H1 (cell line): ENCODE measurements at regions not wholly inside any gene's neighbourhood (a gene's known extent, or its start where the extent isn't known, plus 50 kb on each side); places are given as distances from the start of the nearest gene placed in this dataset.

Experiments used
- CTCF ChIA-PET: fragments of 300-600 bp; sonication (Branson Sonifier 250); formaldehyde crosslinking; loops from one replicate; lab custom pipeline; 2021; ENCODE audit not compliant: partially characterized antibody; lab: Charles Lee
- POLR2A ChIA-PET: fragments of 300-600 bp; sonication (Branson Sonifier 250); formaldehyde crosslinking; loops from one replicate; lab custom pipeline; 2021; ENCODE audit warnings: inconsistent platforms; ENCODE audit not compliant: partially characterized antibody; lab: Charles Lee
- DNase-seq, 2 experiments: peaks; one replicate each; pipeline versions ENCODE4 v3.0.0 to v3.0.0-alpha.2; 2010 to 2022; ENCODE audit warnings: low spot score in 2 of 2, low read depth in 1 of 2, mixed read lengths in 1 of 2
- FAIRE-seq: peaks from 2 replicates; lab custom pipeline; 2011; peaks lifted over from hg19 to GRCh38; lab: Jason Lieb, UNC
- H2AFZ ChIP-seq: 2 replicates; pipeline ENCODE4 v1.8.1; 2012; ENCODE audit warnings: low read length, inconsistent platforms
- H2AK5ac ChIP-seq: 2 replicates; pipeline ENCODE4 v1.6.1; 2013; ENCODE audit warnings: low read depth, low read length
- H2BK120ac ChIP-seq: replicated peaks from 2 replicates; pipeline ENCODE3; 2013; ENCODE audit warnings: low read depth, low read length, inconsistent platforms
- H2BK12ac ChIP-seq: 2 replicates; pipeline ENCODE4 v1.6.1; 2013; ENCODE audit warnings: low read depth, low read length
- H2BK15ac ChIP-seq: 2 replicates; pipeline ENCODE4 v1.6.1; 2013; ENCODE audit warnings: low read length
- H2BK20ac ChIP-seq: 2 replicates; pipeline ENCODE4 v1.6.1; 2013; ENCODE audit warnings: low read length
- H2BK5ac ChIP-seq: 2 replicates; pipeline ENCODE4 v1.6.1; 2013; ENCODE audit warnings: low read depth, low read length
- H3K14ac ChIP-seq: 2 replicates; pipeline ENCODE4 v1.6.1; 2013; ENCODE audit warnings: inconsistent platforms; ENCODE audit not compliant: insufficient read length
- H3K18ac ChIP-seq: 2 replicates; pipeline ENCODE4 v1.6.1; 2013; ENCODE audit warnings: low read length; ENCODE audit errors: extremely low read depth
- H3K23ac ChIP-seq: 2 replicates; pipeline ENCODE4 v1.6.1; 2013; ENCODE audit warnings: inconsistent platforms; ENCODE audit not compliant: insufficient read length
- H3K23me2 ChIP-seq: 2 replicates; pipeline ENCODE4 v1.6.1; 2013; ENCODE audit warnings: low read depth, low read length
- H3K27ac ChIP-seq: 2 replicates; pipeline ENCODE4 v1.6.1; 2011; ENCODE audit warnings: low read depth, low read length, inconsistent platforms
- H3K27me3 ChIP-seq, 4 experiments: replicated peaks in 1 of 4; 1 replicate in 1 of 4; 2 replicates in 3 of 4; pipeline versions ENCODE4 v1.6.1 to v1.8.1; 2011 to 2013; ENCODE audit warnings: low read length in 3 of 4, mild to moderate bottlenecking in 3 of 4, inconsistent platforms in 2 of 4, mixed read lengths in 2 of 4, moderate library complexity in 1 of 4; ENCODE audit not compliant: control insufficient read depth in 3 of 4, insufficient read depth in 3 of 4; ENCODE audit errors: extremely low read depth in 1 of 4
- H3K36me3 ChIP-seq, 4 experiments: 2 replicates each; pipeline versions ENCODE4 v1.6.1 to v1.8.1; 2011 to 2013; ENCODE audit warnings: mild to moderate bottlenecking in 4 of 4, low read length in 3 of 4, moderate library complexity in 2 of 4, control low read depth in 1 of 4, inconsistent platforms in 1 of 4; ENCODE audit not compliant: insufficient read depth in 4 of 4, control insufficient read depth in 2 of 4
- H3K4ac ChIP-seq: replicated peaks from 2 replicates; pipeline ENCODE3; 2013; ENCODE audit warnings: low read length, low read depth, mixed read lengths, inconsistent platforms; ENCODE audit not compliant: insufficient read length
- H3K4me1 ChIP-seq, 4 experiments: replicated peaks in 1 of 4; 1 replicate in 1 of 4; 2 replicates in 3 of 4; pipeline versions ENCODE4 v1.6.1 to v1.8.1; 2011 to 2013; ENCODE audit warnings: low read length in 3 of 4, inconsistent platforms in 2 of 4, mixed read lengths in 1 of 4; ENCODE audit not compliant: insufficient read depth in 4 of 4, control insufficient read depth in 3 of 4
- H3K4me2 ChIP-seq, 2 experiments: 2 replicates each; pipeline versions ENCODE4 v1.6.1 to v1.8.1; 2011 to 2013; ENCODE audit warnings: low read depth in 2 of 2, low read length in 2 of 2, control low read depth in 1 of 2, inconsistent platforms in 1 of 2, mild to moderate bottlenecking in 1 of 2; ENCODE audit not compliant: insufficient read depth in 1 of 2
- H3K4me3 ChIP-seq, 4 experiments: fragments of 200-600, 300-600 bp in 1 of 4; sonication (generic), shearing (Covaris generic), sonication (Bioruptor Twin) in 1 of 4; 2 replicates each; pipeline versions ENCODE4 v1.5.1 to v1.8.1; 2011 to 2016; ENCODE audit warnings: low read length in 4 of 4, low read depth in 3 of 4, control low read depth in 2 of 4, inconsistent platforms in 2 of 4, mild to moderate bottlenecking in 2 of 4, mixed read lengths in 1 of 4, moderate library complexity in 1 of 4; ENCODE audit not compliant: insufficient read depth in 2 of 4; ENCODE audit errors: extremely low read depth in 1 of 4
- H3K56ac ChIP-seq: replicated peaks from 2 replicates; pipeline ENCODE3; 2013; ENCODE audit warnings: low read depth, mild to moderate bottlenecking, mixed read lengths, low read length, inconsistent platforms; ENCODE audit not compliant: insufficient read length
- H3K79me1 ChIP-seq: 2 replicates; pipeline ENCODE4 v1.6.1; 2013; ENCODE audit warnings: low read depth, low read length, control low read depth
- H3K79me2 ChIP-seq, 2 experiments: 2 replicates each; pipeline versions ENCODE4 v1.6.1 to v1.8.1; 2012 to 2013; ENCODE audit warnings: low read length in 2 of 2, mild to moderate bottlenecking in 2 of 2, inconsistent platforms in 1 of 2; ENCODE audit not compliant: insufficient read depth in 2 of 2, control insufficient read depth in 1 of 2
- H3K9ac ChIP-seq, 4 experiments: replicated peaks in 1 of 4; 1 replicate in 1 of 4; 2 replicates in 3 of 4; pipeline versions ENCODE4 v1.6.1 to v1.8.1; 2011 to 2013; ENCODE audit warnings: low read depth in 3 of 4, low read length in 3 of 4, control low read depth in 2 of 4, mild to moderate bottlenecking in 2 of 4, moderate library complexity in 2 of 4, inconsistent platforms in 1 of 4; ENCODE audit errors: extremely low read depth in 1 of 4
- H3K9me3 ChIP-seq, 2 experiments: 2 replicates each; pipeline versions ENCODE4 v1.6.1 to v1.8.1; 2012 to 2013; ENCODE audit warnings: mild to moderate bottlenecking in 2 of 2, moderate library complexity in 2 of 2, control low read depth in 1 of 2, inconsistent platforms in 1 of 2, low read depth in 1 of 2, low read length in 1 of 2, mixed read lengths in 1 of 2; ENCODE audit not compliant: insufficient read depth in 2 of 2
- H4K20me1 ChIP-seq, 2 experiments: replicated peaks in 1 of 2; 2 replicates each; pipeline versions ENCODE3 to v1.8.1; 2011 to 2013; ENCODE audit warnings: inconsistent platforms in 2 of 2, low read length in 2 of 2, mild to moderate bottlenecking in 1 of 2; ENCODE audit not compliant: insufficient read depth in 2 of 2, control insufficient read depth in 1 of 2
- H4K5ac ChIP-seq: 2 replicates; pipeline ENCODE4 v1.6.1; 2013; ENCODE audit warnings: low read length, low read depth, mixed read lengths, inconsistent platforms; ENCODE audit not compliant: insufficient read length
- H4K8ac ChIP-seq: 2 replicates; pipeline ENCODE4 v1.8.0; 2013; ENCODE audit warnings: mild to moderate bottlenecking, moderate library complexity, low read length, inconsistent platforms; ENCODE audit not compliant: insufficient read depth; ENCODE audit errors: extremely low read depth
- H4K91ac ChIP-seq: replicated peaks from 2 replicates; pipeline ENCODE3; 2013; ENCODE audit warnings: low read length, mixed read lengths, inconsistent platforms; ENCODE audit not compliant: insufficient read length
- E2F6 ChIP-seq: IDR thresholded peaks from 2 replicates; pipeline ENCODE4 v1.6.1; 2012; ENCODE audit warnings: inconsistent platforms
- MAX ChIP-seq: IDR thresholded peaks from 2 replicates; pipeline ENCODE4 v1.6.1; 2012; ENCODE audit warnings: inconsistent platforms
- RXRA ChIP-seq: IDR thresholded peaks from 2 replicates; pipeline ENCODE4 v1.6.1; 2011; ENCODE audit warnings: low read depth, mild to moderate bottlenecking, low read length, moderate library complexity; ENCODE audit not compliant: insufficient read depth
- SP4 ChIP-seq: IDR thresholded peaks from 2 replicates; pipeline ENCODE4 v1.6.1; 2012; ENCODE audit warnings: low read length, inconsistent platforms
- WGBS, 2 experiments: shearing (Covaris generic) in 1 of 2; methylation state at CpG; one replicate each; pipeline versions ENCODE4 v1.1.6 to v1.1.7; 2013 to 2015; ENCODE audit warnings: low lambda C conversion rate in 2 of 2, mixed read lengths in 2 of 2, inconsistent platforms in 1 of 2, low coverage in 1 of 2, missing lambda C conversion rate in 1 of 2; ENCODE audit not compliant: insufficient replicate concordance in 2 of 2, insufficient coverage in 1 of 2, insufficient read length in 1 of 2; ENCODE audit errors: extremely low coverage in 1 of 2, missing lambda C conversion rate in 1 of 2; 5-methylcytosine and 5-hydroxymethylcytosine counted together

GRCh38 chr1:235051521-235051920 lies 77.1 kb downstream of the TOMM20 start:
- H3K4me2 ChIP-seq, result no peak overlapping the region
- no peak overlapping the region for H4K5ac ChIP-seq
- no peak overlapping the region for H3K4me3 ChIP-seq
- no peaks in the 10 kb centered on the region for H3K79me1 ChIP-seq
- H3K14ac ChIP-seq, result no peak overlapping the region
- no peak overlapping the region for H4K91ac ChIP-seq
- no peaks in the 10 kb centered on the region for H3K4me1 ChIP-seq
- no peak overlapping the region for H3K9ac ChIP-seq
- no peaks in the 10 kb centered on the region for H3K9me3 ChIP-seq
- H2BK5ac ChIP-seq, result no peak overlapping the region
- no peak overlapping the region for H2AK5ac ChIP-seq
- no peak for DNase-seq
- no peak overlapping the region for H2BK120ac ChIP-seq
- no peaks in the 10 kb centered on the region for H4K20me1 ChIP-seq
- no peak overlapping the region for H2BK20ac ChIP-seq
- peak overlapping the region; percentile 30; the same call in 1 of the 2 replicates for H2AFZ ChIP-seq
- no peak overlapping the region for H3K18ac ChIP-seq
- TF ChIP-seq RXRA (no peak), SP4 (no peak), MAX (0 out of 2 replicates have a peak, but pooled peaks have one; percentile 14), E2F6 (peak; percentile 24; the same call in 1 of the 2 replicates)
- TF ChIP-seq, all 59 proteins: peak for 2
- Histone ChIP-seq H3K4ac (peak overlapping the region; percentile 35), H3K23me2 (no peaks in the 10 kb centered on the region), H3K56ac (no peak overlapping the region), H2BK12ac (no peak overlapping the region), H4K8ac (no peak overlapping the region), H3K27me3 (no peaks in the 10 kb centered on the region; a peak in 1 of 7 replicates), H3K79me2 (no peaks in the 10 kb centered on the region), H2BK15ac (no peak overlapping the region; the same call in 1 of the 2 replicates), H3K27ac (no peak overlapping the region), H3K36me3 (no peaks in the 10 kb centered on the region), H3K23ac (no peak overlapping the region)
- WGBS, 2 experiments, result 83% methylated on average over 3 of the region's 3 CpGs; no CpG with 5 or more reads in 1 of the 2 experiments
- POLR2A ChIA-PET, result no interaction called here
- CTCF ChIA-PET, result interaction anchor here (1.0 to 2.0 kb wide), 3 partner anchors 17 to 32 kb away, joined by 3 to 6 read pairs (median 3); no protein-coding TSS in a partner anchor
- no peak for FAIRE-seq
